Naive B cell (primary cell): ENCODE measurements at regions not wholly inside any gene's neighbourhood (a gene's known extent, or its start where the extent isn't known, plus 50 kb on each side); places are given as distances from the start of the nearest gene placed in this dataset.
"Not testable (repeated sequence)": the region's sequence is repeated elsewhere in the genome, so short reads cannot be mapped to it uniquely, and the experiment has no call there.

Experiments used
- ATAC-seq, 2 donors: fragments of 150-1000 bp; cut with Tn5 transposase; 2 replicates each; pipeline ENCODE4 v1.10.0; 2021; ENCODE audit warnings: low read depth in 2 of 2, mild to moderate bottlenecking in 2 of 2, moderate library complexity in 2 of 2
- DNase-seq: peaks from one replicate; pipeline ENCODE4 v3.0.0; 2022
- H3K27ac Mint-ChIP-seq, 6 donors: one replicate each; pipeline ENCODE4 v1.8.0; 2020 to 2022; ENCODE audit warnings: mild to moderate bottlenecking in 6 of 6, mixed read lengths in 6 of 6, moderate library complexity in 5 of 6, inconsistent platforms in 2 of 6
- H3K27me3 Mint-ChIP-seq, 3 donors: one replicate each; pipeline ENCODE4 v1.8.0; 2021 to 2022; ENCODE audit warnings: mixed read lengths in 3 of 3, mild to moderate bottlenecking in 1 of 3
- H3K36me3 Mint-ChIP-seq, 2 donors: one replicate each; pipeline ENCODE4 v1.8.0; 2020 to 2022; ENCODE audit warnings: mixed read lengths in 2 of 2, inconsistent platforms in 1 of 2, mild to moderate bottlenecking in 1 of 2
- H3K4me1 Mint-ChIP-seq, 3 donors: one replicate each; pipeline ENCODE4 v1.8.0; 2020 to 2022; ENCODE audit warnings: mixed read lengths in 3 of 3, inconsistent platforms in 1 of 3, mild to moderate bottlenecking in 1 of 3, moderate library complexity in 1 of 3
- H3K4me3 Mint-ChIP-seq, 8 donors: one replicate each; pipeline ENCODE4 v1.8.0; 2020 to 2022; ENCODE audit warnings: mild to moderate bottlenecking in 8 of 8, mixed read lengths in 8 of 8, moderate library complexity in 8 of 8, inconsistent platforms in 2 of 8
- H3K9me3 Mint-ChIP-seq, 7 donors: one replicate each; pipeline ENCODE4 v1.8.0; 2020 to 2022; ENCODE audit warnings: mixed read lengths in 7 of 7, mild to moderate bottlenecking in 5 of 7, inconsistent platforms in 2 of 7, moderate library complexity in 1 of 7

DNA sequence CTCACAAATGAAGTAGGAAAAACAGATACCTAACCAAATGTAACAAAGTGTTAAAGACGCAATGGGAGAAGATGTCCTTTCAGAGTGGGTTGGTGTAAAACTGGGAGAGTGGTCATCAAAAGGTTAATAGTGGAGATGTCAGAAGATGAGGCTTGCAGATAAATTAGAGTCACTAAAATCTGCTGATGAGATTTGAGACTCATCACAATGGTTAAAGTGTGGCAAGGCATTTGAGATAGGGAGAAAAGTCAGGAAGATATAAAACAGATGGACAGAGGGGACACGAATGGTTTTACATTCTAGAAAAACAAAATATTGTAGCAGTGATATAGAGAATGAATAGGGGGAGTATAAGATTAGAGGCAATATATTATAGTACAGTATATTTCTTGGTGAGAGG is 406.0 kb upstream of the SEMA6A start:
- Mint-ChIP-seq H3K36me3 (no peaks in the 10 kb centered on the region), H3K9me3 (peaks cover 0 to 4% (median 0%) of the 10 kb centered on the region in 7 donors), H3K4me1 (no peaks in the 10 kb centered on the region), H3K27ac (no peak overlapping the region), H3K4me3 (no peak overlapping the region), H3K27me3 (no peaks in the 10 kb centered on the region)
- no peak for ATAC-seq
- no peak for DNase-seq

GRCh38 chr5:116976767-116977166 is 402.1 kb upstream of the SEMA6A start:
- no peak overlapping the region for H3K27ac Mint-ChIP-seq
- H3K9me3 Mint-ChIP-seq: peaks cover 0 to 26% (median 4%) of the 10 kb centered on the region in 7 donors
- DNase-seq (no peak), ATAC-seq (no peak)
- no peaks in the 10 kb centered on the region for H3K4me1 Mint-ChIP-seq
- no peaks in the 10 kb centered on the region for H3K36me3 Mint-ChIP-seq
- no peak overlapping the region for H3K4me3 Mint-ChIP-seq
- no peaks in the 10 kb centered on the region for H3K27me3 Mint-ChIP-seq

GRCh38 chr5:116971131-116971530 is 396.5 kb upstream of the SEMA6A start:
- no peak for ATAC-seq
- DNase-seq: no peak
- Mint-ChIP-seq H3K27me3 (no peaks in the 10 kb centered on the region), H3K4me1 (no peaks in the 10 kb centered on the region), H3K36me3 (no peaks in the 10 kb centered on the region), H3K4me3 (no peak overlapping the region), H3K9me3 (peaks cover 2 to 47% (median 6%) of the 10 kb centered on the region in 7 donors), H3K27ac (no peak overlapping the region)

DNA sequence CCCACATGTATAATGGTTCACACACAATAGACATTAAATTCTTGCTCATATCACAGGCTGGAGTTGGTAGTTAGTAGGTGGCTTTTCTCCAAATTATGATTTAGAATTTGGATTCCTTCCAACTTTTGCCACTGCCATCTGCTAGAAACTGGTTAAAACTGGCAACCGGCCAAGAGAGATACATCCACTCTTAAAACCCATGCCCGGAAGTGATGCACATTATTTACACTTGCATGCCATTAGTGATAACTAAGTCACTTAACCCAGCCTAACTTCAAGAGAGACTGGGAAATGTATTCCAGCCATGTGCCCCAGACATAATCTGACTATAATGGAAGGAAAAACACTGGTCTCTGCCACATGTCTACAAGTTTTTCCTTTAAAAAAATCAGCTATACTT is 395.7 kb upstream of the SEMA6A start:
- peaks cover 2 to 47% (median 6%) of the 10 kb centered on the region in 7 donors for H3K9me3 Mint-ChIP-seq
- H3K36me3 Mint-ChIP-seq: no peaks in the 10 kb centered on the region
- no peaks in the 10 kb centered on the region for H3K4me1 Mint-ChIP-seq
- H3K27me3 Mint-ChIP-seq: no peaks in the 10 kb centered on the region
- no peak for ATAC-seq
- no peak overlapping the region for H3K4me3 Mint-ChIP-seq
- no peak overlapping the region for H3K27ac Mint-ChIP-seq
- no peak for DNase-seq

- H3K4me3 Mint-ChIP-seq: no peak overlapping the region
- no peaks in the 10 kb centered on the region for H3K36me3 Mint-ChIP-seq
- H3K4me1 Mint-ChIP-seq: no peaks in the 10 kb centered on the region
- H3K27ac Mint-ChIP-seq: no peak overlapping the region
- DNase-seq (no peak), ATAC-seq (no peak)
- no peaks in the 10 kb centered on the region for H3K27me3 Mint-ChIP-seq
- peaks cover 0 to 16% (median 3%) of the 10 kb centered on the region in 7 donors for H3K9me3 Mint-ChIP-seq
These were observed 389.8 kb upstream of the SEMA6A start for GRCh38 chr5:116964438-116964837.

DNA sequence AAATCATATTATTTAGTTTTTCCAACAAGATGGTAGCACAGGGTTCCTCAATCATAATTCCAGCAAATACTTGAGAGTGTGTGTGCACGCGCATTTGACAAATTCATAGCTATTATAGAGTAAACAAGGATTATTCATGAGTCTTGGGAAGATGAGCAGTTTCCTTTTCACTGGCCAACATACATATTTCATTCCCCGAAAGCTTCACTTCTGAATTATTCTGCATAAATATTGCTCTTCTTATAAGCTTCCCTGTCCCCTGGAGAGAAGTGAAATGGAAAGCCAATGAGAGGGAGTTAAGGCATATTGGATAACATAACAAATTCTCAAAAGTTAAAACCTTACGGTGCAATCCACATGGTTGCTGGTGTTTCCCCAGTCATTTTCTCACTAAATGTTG is 386.4 kb upstream of the SEMA6A start:
- Mint-ChIP-seq H3K36me3 (no peaks in the 10 kb centered on the region), H3K4me1 (no peaks in the 10 kb centered on the region), H3K9me3 (peaks cover 0 to 4% (median 0%) of the 10 kb centered on the region in 7 donors), H3K4me3 (no peak overlapping the region), H3K27me3 (peaks cover 0 to 8% (median 0%) of the 10 kb centered on the region in 3 donors), H3K27ac (no peak overlapping the region)
- ATAC-seq (no peak), DNase-seq (no peak)

- Mint-ChIP-seq H3K36me3 (no peaks in the 10 kb centered on the region), H3K9me3 (peaks cover 0 to 1% (median 0%) of the 10 kb centered on the region in 7 donors), H3K27me3 (peaks cover 0 to 8% (median 0%) of the 10 kb centered on the region in 3 donors), H3K27ac (no peak overlapping the region), H3K4me3 (no peak overlapping the region), H3K4me1 (no peaks in the 10 kb centered on the region)
- DNase-seq: no peak
- ATAC-seq: no peak
These were observed 385.2 kb upstream of the SEMA6A start for GRCh38 chr5:116959843-116960242.

DNA sequence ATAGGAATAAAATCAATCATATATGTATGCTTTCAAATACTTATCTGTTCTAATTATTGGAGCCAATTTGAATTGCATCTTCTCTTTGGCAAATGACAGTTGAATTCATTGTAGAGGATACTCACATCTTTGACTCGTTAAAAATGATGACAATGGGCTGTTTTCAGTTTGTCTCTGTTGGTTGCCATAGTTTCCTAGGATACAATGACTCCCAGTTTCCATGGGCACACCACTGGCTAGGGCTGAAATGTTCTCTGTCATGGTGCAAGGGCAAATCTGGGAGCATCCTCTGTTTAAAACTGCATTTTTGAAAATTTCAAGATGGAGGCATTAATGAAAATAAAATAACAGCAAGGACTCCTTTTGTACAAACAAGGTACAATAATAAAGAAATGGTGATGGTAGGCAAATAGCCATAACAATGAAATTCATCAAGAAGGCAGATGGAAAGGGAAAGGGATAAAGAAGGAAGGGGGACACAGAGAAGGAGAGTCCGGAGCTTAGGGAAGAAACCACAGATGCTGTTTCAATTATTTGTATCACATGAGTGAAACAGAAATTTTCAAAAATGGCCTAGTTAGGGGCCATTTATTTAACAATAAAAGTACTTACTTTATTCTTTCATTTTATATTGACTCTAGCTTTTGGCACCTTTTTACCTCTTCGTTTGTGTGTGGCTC is 378.8 kb upstream of the SEMA6A start:
- H3K4me3 Mint-ChIP-seq: no peak overlapping the region
- ATAC-seq (no peak), DNase-seq (no peak)
- H3K27me3 Mint-ChIP-seq: peaks cover 0 to 8% (median 0%) of the 10 kb centered on the region in 3 donors
- no peak overlapping the region for H3K27ac Mint-ChIP-seq
- H3K9me3 Mint-ChIP-seq: peaks cover 0 to 4% (median 0%) of the 10 kb centered on the region in 7 donors
- H3K4me1 Mint-ChIP-seq: peaks cover 0 to under 1% (median 0%) of the 10 kb centered on the region in 3 donors
- no peaks in the 10 kb centered on the region for H3K36me3 Mint-ChIP-seq

DNA sequence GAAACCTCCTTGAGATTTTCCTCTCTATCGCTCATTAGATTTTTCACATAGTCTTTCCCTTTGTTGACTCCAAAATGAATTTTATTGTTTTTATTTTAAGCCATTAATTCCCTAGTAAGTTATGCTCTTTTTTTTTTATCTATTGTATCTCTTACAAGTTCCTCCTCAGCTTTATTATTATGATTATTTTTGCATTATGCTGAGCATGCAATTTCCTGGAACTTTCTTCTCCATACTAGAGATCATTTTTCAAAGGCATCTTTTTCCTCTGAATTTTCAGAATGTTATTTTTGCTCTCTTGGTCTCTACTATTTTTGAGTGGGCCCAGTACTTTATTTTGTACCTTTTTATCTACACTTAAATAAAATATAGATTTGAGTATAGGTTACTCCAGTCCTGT is 376.6 kb upstream of the SEMA6A start:
- Mint-ChIP-seq H3K27ac (no peak overlapping the region), H3K4me1 (peaks cover 0 to 3% (median 0%) of the 10 kb centered on the region in 3 donors), H3K36me3 (no peaks in the 10 kb centered on the region), H3K27me3 (no peaks in the 10 kb centered on the region), H3K4me3 (no peak overlapping the region), H3K9me3 (peaks cover 0 to 9% (median 0%) of the 10 kb centered on the region in 7 donors)
- DNase-seq (no peak), ATAC-seq (no peak)

DNA sequence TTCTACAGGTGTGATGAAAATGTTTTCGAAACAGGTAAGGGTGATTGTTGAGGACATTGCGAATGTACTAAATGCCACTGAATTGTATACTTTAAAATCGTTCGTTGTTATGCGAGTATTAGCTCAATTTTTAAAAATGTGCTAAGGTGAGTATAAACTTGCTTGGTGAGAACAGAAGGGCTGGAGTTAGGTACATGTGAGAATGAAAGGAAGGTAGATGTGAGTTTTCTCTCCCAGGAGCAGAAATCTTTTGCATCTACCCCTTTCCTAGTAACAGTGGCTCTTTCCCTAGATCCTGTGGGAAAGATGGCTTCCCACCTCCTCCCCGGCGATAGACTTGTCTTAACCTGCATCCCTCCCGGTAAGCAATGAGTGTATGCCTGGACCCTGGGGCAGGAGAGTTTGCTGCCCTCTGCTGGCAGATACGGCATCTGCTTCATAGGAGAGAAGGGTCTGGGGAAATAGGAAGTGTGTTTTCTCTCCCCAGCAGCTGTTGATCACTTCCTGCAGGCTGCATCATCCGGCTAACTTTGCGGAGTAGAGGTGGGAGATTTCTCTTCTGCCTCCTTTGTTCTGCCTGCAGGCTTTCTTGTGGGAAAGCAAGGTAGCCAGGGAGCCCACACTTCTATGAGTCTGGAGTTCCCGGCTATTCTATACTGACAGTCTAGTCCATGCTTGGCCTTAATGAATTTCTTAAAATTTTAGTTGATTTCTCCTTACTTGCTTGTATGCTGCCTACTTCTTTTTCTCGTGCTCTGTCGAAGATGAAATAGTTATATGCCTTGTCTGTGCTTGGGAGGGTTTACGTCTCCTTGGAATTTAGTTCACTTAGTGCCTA is 373.3 kb upstream of the SEMA6A start:
- H3K9me3 Mint-ChIP-seq: peaks cover 0 to 9% (median 0%) of the 10 kb centered on the region in 7 donors
- H3K4me1 Mint-ChIP-seq: peaks cover 0 to 3% (median 0%) of the 10 kb centered on the region in 3 donors
- peak; percentile 18 for DNase-seq
- ATAC-seq: peak; percentile 73 to 75
- H3K27me3 Mint-ChIP-seq: no peaks in the 10 kb centered on the region
- no peak overlapping the region for H3K27ac Mint-ChIP-seq
- H3K36me3 Mint-ChIP-seq: no peaks in the 10 kb centered on the region
- no peak overlapping the region for H3K4me3 Mint-ChIP-seq

- not testable (repeated sequence) for DNase-seq, ATAC-seq, H3K27ac Mint-ChIP-seq, H3K9me3 Mint-ChIP-seq, H3K27me3 Mint-ChIP-seq, H3K36me3 Mint-ChIP-seq, H3K4me3 Mint-ChIP-seq, H3K4me1 Mint-ChIP-seq
These were observed 371.2 kb upstream of the SEMA6A start for GRCh38 chr5:116945613-116946382.

- Mint-ChIP-seq H3K4me3 (no peak overlapping the region), H3K9me3 (peaks cover 0 to 7% (median 0%) of the 10 kb centered on the region in 7 donors), H3K27me3 (no peaks in the 10 kb centered on the region), H3K27ac (no peak overlapping the region), H3K4me1 (peaks cover 0 to 3% (median 0%) of the 10 kb centered on the region in 3 donors), H3K36me3 (no peaks in the 10 kb centered on the region)
- no peak for ATAC-seq
- no peak for DNase-seq
These were observed 369.6 kb upstream of the SEMA6A start for GRCh38 chr5:116944183-116944582.

DNA sequence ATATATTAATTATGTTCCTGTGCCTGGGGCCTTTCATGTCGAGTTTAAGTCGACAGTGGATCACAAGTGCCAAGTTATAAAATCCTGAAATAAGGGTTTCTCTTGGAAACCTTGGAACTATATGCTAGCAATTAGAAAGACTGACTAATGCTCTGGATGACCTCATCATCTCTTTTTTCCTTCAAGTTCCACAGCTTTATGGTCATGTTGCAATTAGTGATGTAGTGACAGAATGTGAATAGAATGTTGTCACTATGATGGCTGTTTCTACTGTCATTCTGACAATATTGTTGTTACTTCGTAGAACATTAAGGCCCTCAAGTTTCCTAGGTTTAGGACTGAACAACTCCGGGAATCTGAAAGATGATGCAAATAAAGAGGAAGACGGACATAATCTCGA is 368.0 kb upstream of the SEMA6A start:
- H3K4me3 Mint-ChIP-seq: no peak overlapping the region
- H3K4me1 Mint-ChIP-seq: no peaks in the 10 kb centered on the region
- DNase-seq (no peak), ATAC-seq (no peak)
- no peaks in the 10 kb centered on the region for H3K27me3 Mint-ChIP-seq
- peaks cover 0 to 6% (median 0%) of the 10 kb centered on the region in 7 donors for H3K9me3 Mint-ChIP-seq
- no peaks in the 10 kb centered on the region for H3K36me3 Mint-ChIP-seq
- H3K27ac Mint-ChIP-seq: no peak overlapping the region
